HepG2 (cell line): ENCODE measurements at regions not wholly inside any gene's neighbourhood (a gene's known extent, or its start where the extent isn't known, plus 50 kb on each side); places are given as distances from the start of the nearest gene placed in this dataset.

ENCODE experiments used
- CBX1 ChIP-seq: IDR thresholded peaks from one replicate; pipeline ENCODE4 v1.6.1; 2016; ENCODE audit warnings: antibody characterized with exemption, low read depth
- CTCF ChIP-seq: sonication (generic); formaldehyde crosslinking; IDR thresholded peaks from 2 replicates; pipeline ENCODE4 v1.5.0; 2020; ENCODE audit warnings: mild to moderate bottlenecking, missing genetic modification reagents, moderate library complexity
- GTF2F1 ChIP-seq: fragments of 150-350 bp; IDR thresholded peaks from 2 replicates; pipeline ENCODE4 v1.6.1; 2014; ENCODE audit warnings: low read length
- HOXA5 ChIP-seq: sonication (generic); formaldehyde crosslinking; IDR thresholded peaks from 2 replicates; pipeline ENCODE4 v1.4.0; 2020; ENCODE audit warnings: missing genetic modification reagents
- KLF13 ChIP-seq: sonication (generic); formaldehyde crosslinking; IDR thresholded peaks from 2 replicates; pipeline ENCODE4 v1.4.0; 2020; ENCODE audit warnings: mild to moderate bottlenecking, missing genetic modification reagents
- KMT2A ChIP-seq: sonication (generic); formaldehyde crosslinking; IDR thresholded peaks from 2 replicates; pipeline ENCODE4 v1.4.0; 2020; ENCODE audit warnings: missing genetic modification reagents
- TFE3 ChIP-seq: IDR thresholded peaks from 2 replicates; pipeline ENCODE4 v1.6.1; 2016
- THRA ChIP-seq: sonication (generic); formaldehyde crosslinking; IDR thresholded peaks from 2 replicates; pipeline ENCODE4 v1.4.0; 2020; ENCODE audit warnings: missing genetic modification reagents, borderline replicate concordance

- TF ChIP-seq TFE3 (CRISPR knock-in tag) = no peak
- TF ChIP-seq CTCF (CRISPR knock-in tag) = no peak
- TF ChIP-seq KMT2A (CRISPR knock-in tag) = no peak
- no peak for TF ChIP-seq GTF2F1
- TF ChIP-seq CBX1 = no peak
- TF ChIP-seq KLF13 (CRISPR knock-in tag) = no peak
- TF ChIP-seq HOXA5 (CRISPR knock-in tag) = no peak
- TF ChIP-seq THRA = no peak
Measured at GRCh38 chr3:184488577-184488976, 73.0 kb upstream of the EPHB3 start.
